ENCODE measurements at regions not wholly inside any gene's neighbourhood (a gene's known extent, or its start where the extent isn't known, plus 50 kb on each side); places are given as distances from the start of the nearest gene placed in this dataset.
A peak's percentile ranks its signal among the peaks of the same experiment; 100 is the strongest.

- no peak for DNase-seq
These were observed 1553.0 kb upstream of the PIK3C3 start for GRCh38 chr18:40402052-40402451.

- DNase-seq: no peak
These were observed 1566.9 kb upstream of the PIK3C3 start for GRCh38 chr18:40388121-40388520.

GRCh38 chr18:40387130-40387787, 1567.8 kb upstream of the PIK3C3 start:
- no peak for DNase-seq

- DNase-seq: no peak
These were observed 1572.8 kb upstream of the PIK3C3 start for GRCh38 chr18:40382197-40382596.

- no peak for DNase-seq
These were observed 1574.2 kb upstream of the PIK3C3 start for GRCh38 chr18:40380686-40381439.

GRCh38 chr18:40375837-40376236, 1579.2 kb upstream of the PIK3C3 start:
- DNase-seq: no peak

- no peak for DNase-seq
These were observed 1583.4 kb upstream of the PIK3C3 start for GRCh38 chr18:40371673-40372072.

GRCh38 chr18:40367576-40367975, 1587.5 kb upstream of the PIK3C3 start:
- DNase-seq: no peak

GRCh38 chr18:40366521-40366920, 1588.5 kb upstream of the PIK3C3 start:
- no peak for DNase-seq

GRCh38 chr18:40365526-40365925, 1589.5 kb upstream of the PIK3C3 start:
- no peak for DNase-seq

- no peak for DNase-seq
These were observed 1594.5 kb upstream of the PIK3C3 start for GRCh38 chr18:40360558-40360957.

- DNase-seq: no peak
These were observed 1597.5 kb upstream of the PIK3C3 start for GRCh38 chr18:40357536-40357935.

- no peak for DNase-seq
These were observed 1598.9 kb upstream of the PIK3C3 start for GRCh38 chr18:40356168-40356567.

GRCh38 chr18:40355726-40356125, 1599.3 kb upstream of the PIK3C3 start:
- no peak for DNase-seq

GRCh38 chr18:40348196-40348595, 1606.8 kb upstream of the PIK3C3 start:
- DNase-seq: no peak

GRCh38 chr18:40347261-40347660, 1607.8 kb upstream of the PIK3C3 start:
- peak; percentile 77 for DNase-seq

GRCh38 chr18:40346146-40346545, 1608.9 kb upstream of the PIK3C3 start:
- no peak for DNase-seq

GRCh38 chr18:40341701-40342100, 1613.3 kb upstream of the PIK3C3 start:
- DNase-seq: no peak

GRCh38 chr18:40338284-40338683, 1616.8 kb upstream of the PIK3C3 start:
- no peak for DNase-seq

- no peak for DNase-seq
These were observed 1628.0 kb upstream of the PIK3C3 start for GRCh38 chr18:40326985-40327384.

- no peak for DNase-seq
These were observed 1629.0 kb upstream of the PIK3C3 start for GRCh38 chr18:40325988-40326387.

- DNase-seq: no peak
These were observed 1640.8 kb upstream of the PIK3C3 start for GRCh38 chr18:40314199-40314598.

- DNase-seq: peak; percentile 96
These were observed 1641.9 kb upstream of the PIK3C3 start for GRCh38 chr18:40313030-40313642.

- DNase-seq: no peak
These were observed 1647.4 kb upstream of the PIK3C3 start for GRCh38 chr18:40307627-40308026.

Data from DMS53 (cell line).